Lower leg skin (tissue), 4 donors: ENCODE measurements at regions not wholly inside any gene's neighbourhood (a gene's known extent, or its start where the extent isn't known, plus 50 kb on each side); places are given as distances from the start of the nearest gene placed in this dataset.

Experiments
- DNase-seq, 2 donors: peaks; one replicate each; pipeline ENCODE4 v3.0.0-alpha.2; 2019; ENCODE audit warnings: low spot score in 2 of 2
- H3K4me3 ChIP-seq: fragments of 200-600 bp; sonication (generic); 2 replicates; pipeline ENCODE4 v1.5.1; 2017; ENCODE audit warnings: mild to moderate bottlenecking, low read depth; ENCODE audit not compliant: poor library complexity, severe bottlenecking
- POLR2A ChIP-seq, 2 donors: fragments of 450-650 bp; IDR thresholded peaks; one replicate each; pipeline ENCODE4 v1.6.1; 2016 to 2017; ENCODE audit warnings: antibody characterized with exemption in 2 of 2, mild to moderate bottlenecking in 1 of 2, moderate library complexity in 1 of 2
- WGBS, 2 donors: methylation state at CpG; one replicate each; pipeline ENCODE4 v1.1.5; 2018; 5-methylcytosine and 5-hydroxymethylcytosine counted together
- intact Hi-C: fragments of 100-400 bp; cut with DNase I; formaldehyde crosslinking; loops from one replicate; pipeline ENCODE4 v1.15.0; 2023; ENCODE audit warnings: low total_unique reads
- TF ChIP-seq, protein P1 (sequence below), 3 donors: fragments of 450-650 bp; IDR thresholded peaks; one replicate each; pipeline ENCODE4 v1.5.1; 2016; ENCODE audit warnings: antibody characterized with exemption in 3 of 3, mild to moderate bottlenecking in 3 of 3, moderate library complexity in 2 of 3

DNA sequence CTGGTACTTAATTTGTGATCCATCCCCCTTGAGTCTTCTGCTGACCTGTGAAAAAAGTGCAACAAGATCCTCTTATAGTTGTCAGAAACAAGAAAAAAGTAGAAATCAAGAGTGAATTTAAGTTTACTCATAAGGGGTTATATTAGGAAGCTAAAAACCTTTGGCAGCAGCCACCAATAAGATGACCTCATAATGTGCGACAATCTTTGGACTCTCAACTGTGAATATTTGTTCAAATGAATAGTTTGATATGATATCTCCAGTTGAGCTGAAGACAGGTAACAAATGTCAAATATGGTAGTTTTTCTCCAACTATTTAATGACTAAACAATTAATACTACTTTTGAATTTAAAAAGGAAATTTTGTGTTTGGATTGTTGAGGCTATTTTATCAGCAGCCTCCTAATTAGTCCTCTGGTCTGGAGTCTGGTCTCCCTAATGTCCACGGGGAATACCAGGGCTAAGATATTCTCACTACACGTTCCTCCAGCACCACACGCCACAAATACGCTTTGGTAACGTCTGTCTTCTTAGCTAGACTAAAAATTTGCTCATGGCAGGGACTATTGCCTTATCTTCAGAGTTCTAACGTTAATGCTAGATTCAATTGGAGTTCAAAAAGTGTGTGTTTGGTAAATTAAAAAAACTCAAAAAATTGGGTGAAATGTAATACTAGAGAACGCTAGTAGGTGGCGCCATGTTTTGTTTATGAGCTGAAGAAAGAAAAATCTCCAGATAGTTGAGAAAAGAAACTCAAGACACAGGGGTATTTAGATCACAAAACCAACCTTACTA lies 51.0 kb upstream of the PDX1 start:
- intact Hi-C loops: no loop called here
- no peak overlapping the region for H3K4me3 ChIP-seq
- DNase-seq: no peak
- WGBS, 2 donors: 29 to 36% methylated on average over 9 of the region's 9 CpGs
- no peak for TF ChIP-seq POLR2A (IDR thresholded peaks at IDR 0.05)
- TF ChIP-seq, protein P1, sequence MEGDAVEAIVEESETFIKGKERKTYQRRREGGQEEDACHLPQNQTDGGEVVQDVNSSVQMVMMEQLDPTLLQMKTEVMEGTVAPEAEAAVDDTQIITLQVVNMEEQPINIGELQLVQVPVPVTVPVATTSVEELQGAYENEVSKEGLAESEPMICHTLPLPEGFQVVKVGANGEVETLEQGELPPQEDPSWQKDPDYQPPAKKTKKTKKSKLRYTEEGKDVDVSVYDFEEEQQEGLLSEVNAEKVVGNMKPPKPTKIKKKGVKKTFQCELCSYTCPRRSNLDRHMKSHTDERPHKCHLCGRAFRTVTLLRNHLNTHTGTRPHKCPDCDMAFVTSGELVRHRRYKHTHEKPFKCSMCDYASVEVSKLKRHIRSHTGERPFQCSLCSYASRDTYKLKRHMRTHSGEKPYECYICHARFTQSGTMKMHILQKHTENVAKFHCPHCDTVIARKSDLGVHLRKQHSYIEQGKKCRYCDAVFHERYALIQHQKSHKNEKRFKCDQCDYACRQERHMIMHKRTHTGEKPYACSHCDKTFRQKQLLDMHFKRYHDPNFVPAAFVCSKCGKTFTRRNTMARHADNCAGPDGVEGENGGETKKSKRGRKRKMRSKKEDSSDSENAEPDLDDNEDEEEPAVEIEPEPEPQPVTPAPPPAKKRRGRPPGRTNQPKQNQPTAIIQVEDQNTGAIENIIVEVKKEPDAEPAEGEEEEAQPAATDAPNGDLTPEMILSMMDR (IDR thresholded peaks at IDR 0.05): no peak

DNA sequence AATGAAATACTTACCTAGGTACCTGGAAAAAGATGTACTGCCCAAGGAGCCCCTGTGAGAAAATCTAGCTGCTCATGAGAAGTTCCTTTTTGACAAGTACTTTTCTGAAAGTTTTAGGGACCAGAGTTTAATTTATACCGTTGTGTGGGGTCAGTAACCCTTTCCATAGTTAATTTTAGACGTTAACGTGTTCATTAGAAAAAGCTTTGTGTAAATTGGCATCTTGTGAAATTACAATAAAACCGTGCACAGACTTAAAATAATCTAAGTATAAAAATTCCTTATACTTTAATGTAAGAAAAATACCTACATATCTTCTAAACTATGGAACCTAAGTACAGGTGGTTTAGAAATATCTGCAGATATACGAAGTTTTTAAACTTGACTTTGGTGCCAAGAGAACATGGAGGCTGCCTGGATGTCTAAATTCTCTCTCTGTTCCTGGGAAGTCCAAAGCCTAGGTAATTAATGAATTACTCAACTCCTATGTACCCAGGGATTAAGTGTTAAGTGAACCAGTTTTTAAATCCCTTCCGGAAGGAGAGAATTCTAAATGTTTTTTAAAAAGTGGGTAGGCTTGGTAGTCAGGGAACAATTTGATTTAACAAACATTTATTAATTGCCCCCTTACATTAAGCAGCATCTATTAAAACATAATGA lies 50.2 kb upstream of the PDX1 start:
- H3K4me3 ChIP-seq: no peak overlapping the region
- intact Hi-C loops: no loop called here
- TF ChIP-seq POLR2A (IDR thresholded peaks at IDR 0.05): no peak
- TF ChIP-seq, protein P1 (IDR thresholded peaks at IDR 0.05): no peak
- DNase-seq: no peak
- WGBS, 2 donors: 54 to 60% methylated on average over 6 of the region's 6 CpGs
